Caco-2 (cell line): ENCODE measurements at regions not wholly inside any gene's neighbourhood (a gene's known extent, or its start where the extent isn't known, plus 50 kb on each side); places are given as distances from the start of the nearest gene placed in this dataset.

Source experiments
- BruUV-seq: library from RNA; stranded (reverse); fragments of 400-500 nt; replicated peaks from 2 replicates; lab custom pipeline; 2021; lab: Mats Ljungman, UMichigan
- CTCF ChIA-PET: fragments of 300-600 bp; sonication (Branson Sonifier 250); formaldehyde crosslinking; loops from one replicate; lab custom pipeline; 2022; ENCODE audit warnings: antibody characterized with exemption; lab: Charles Lee
- POLR2A ChIA-PET: fragments of 300-600 bp; sonication (Branson Sonifier 250); formaldehyde crosslinking; loops from one replicate; lab custom pipeline; 2022; ENCODE audit warnings: antibody characterized with exemption; lab: Charles Lee
- DNase-seq, 2 experiments: peaks; one replicate each; pipeline versions ENCODE4 v3.0.0 to v3.0.0-alpha.2; 2020 to 2022
- H3K27me3 ChIP-seq: replicated peaks from 2 replicates; pipeline ENCODE4 v1.6.0; 2011; ENCODE audit warnings: low read length; ENCODE audit not compliant: control insufficient read depth, insufficient read depth
- H3K36me3 ChIP-seq: 2 replicates; pipeline ENCODE4 v1.5.1; 2011; ENCODE audit warnings: low read length; ENCODE audit not compliant: control insufficient read depth, insufficient read depth
- H3K4me1 ChIP-seq: fragments of 250-450 bp; sonication (Bioruptor Pico); 2 replicates; pipeline ENCODE4 v1.5.1; 2020; ENCODE audit warnings: mild to moderate bottlenecking
- H3K4me3 ChIP-seq: 2 replicates; pipeline ENCODE4 v1.5.1; 2011; ENCODE audit warnings: low read depth, mild to moderate bottlenecking, control low read depth, low read length
- H3K9me3 ChIP-seq: fragments of 250-450 bp; sonication (Bioruptor Pico); 2 replicates; pipeline ENCODE4 v1.5.1; 2020; ENCODE audit warnings: mild to moderate bottlenecking, moderate library complexity
- H3K27ac Mint-ChIP-seq: one replicate; pipeline ENCODE4 v1.8.0; 2022; ENCODE audit warnings: mixed read lengths; ENCODE audit not compliant: unreplicated experiment
- H3K27me3 Mint-ChIP-seq: one replicate; pipeline ENCODE4 v1.8.0; 2022; ENCODE audit warnings: mixed read lengths; ENCODE audit not compliant: insufficient read depth, unreplicated experiment
- H3K36me3 Mint-ChIP-seq: one replicate; pipeline ENCODE4 v1.8.0; 2022; ENCODE audit warnings: mild to moderate bottlenecking, mixed read lengths; ENCODE audit not compliant: insufficient read depth, unreplicated experiment
- H3K4me1 Mint-ChIP-seq: one replicate; pipeline ENCODE4 v1.8.0; 2022; ENCODE audit warnings: low read depth, mixed read lengths; ENCODE audit not compliant: unreplicated experiment
- H3K4me3 Mint-ChIP-seq: one replicate; pipeline ENCODE4 v1.8.0; 2022; ENCODE audit warnings: mild to moderate bottlenecking, moderate library complexity, mixed read lengths; ENCODE audit not compliant: unreplicated experiment
- H3K9me3 Mint-ChIP-seq: one replicate; pipeline ENCODE4 v1.8.0; 2022; ENCODE audit warnings: mixed read lengths; ENCODE audit not compliant: unreplicated experiment
- intact Hi-C: fragments of 100-400 bp; cut with micrococcal nuclease; formaldehyde crosslinking; loops from one replicate; pipeline ENCODE4 v1.10.0; 2022; ENCODE audit not compliant: unreplicated experiment
- TF ChIP-seq, protein P1 (sequence below), 2 experiments: fragments of 200-600 bp in 1 of 2; IDR thresholded peaks; 1 replicate in 1 of 2; 2 replicates in 1 of 2; pipeline versions ENCODE4 v1.5.1 to v1.8.0; 2011 to 2022; ENCODE audit warnings: antibody characterized with exemption in 1 of 2, control low read depth in 1 of 2, inconsistent platforms in 1 of 2, low read depth in 1 of 2, low read length in 1 of 2, mild to moderate bottlenecking in 1 of 2, moderate library complexity in 1 of 2; ENCODE audit not compliant: insufficient read depth in 1 of 2, severe bottlenecking in 1 of 2, unreplicated experiment in 1 of 2

DNA sequence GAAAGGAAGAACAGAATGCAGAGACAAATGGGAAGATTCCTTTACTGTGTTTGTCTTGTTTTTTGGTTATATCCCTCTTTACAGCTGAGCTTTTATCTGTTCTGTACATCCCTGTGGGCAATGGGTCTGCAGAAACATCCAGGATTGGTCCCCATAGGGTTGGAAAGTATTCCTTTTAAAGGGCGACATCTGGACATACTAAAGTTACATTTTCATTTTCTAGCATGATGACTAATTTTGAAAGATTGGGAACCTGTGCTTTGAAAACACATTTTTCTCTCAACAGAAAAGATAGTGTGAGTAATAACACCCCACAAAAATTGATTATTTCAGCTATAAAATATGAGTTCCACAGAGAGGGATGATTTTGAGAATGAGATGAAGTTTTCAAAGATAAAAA, 435.8 kb downstream of the GPAM start:
- H3K9me3 Mint-ChIP-seq = no peaks in the 10 kb centered on the region
- Histone ChIP-seq H3K9me3 (no peaks in the 10 kb centered on the region; the same call in 1 of the 2 replicates), H3K4me3 (no peak overlapping the region), H3K4me1 (no peaks in the 10 kb centered on the region), H3K27me3 (no peaks in the 10 kb centered on the region), H3K36me3 (no peaks in the 10 kb centered on the region)
- BruUV-seq = no TSS peak
- ChIA-PET POLR2A (no interaction called here), CTCF (no interaction called here)
- no peak overlapping the region for H3K27ac Mint-ChIP-seq
- H3K4me1 Mint-ChIP-seq = no peaks in the 10 kb centered on the region
- TF ChIP-seq, protein P1, sequence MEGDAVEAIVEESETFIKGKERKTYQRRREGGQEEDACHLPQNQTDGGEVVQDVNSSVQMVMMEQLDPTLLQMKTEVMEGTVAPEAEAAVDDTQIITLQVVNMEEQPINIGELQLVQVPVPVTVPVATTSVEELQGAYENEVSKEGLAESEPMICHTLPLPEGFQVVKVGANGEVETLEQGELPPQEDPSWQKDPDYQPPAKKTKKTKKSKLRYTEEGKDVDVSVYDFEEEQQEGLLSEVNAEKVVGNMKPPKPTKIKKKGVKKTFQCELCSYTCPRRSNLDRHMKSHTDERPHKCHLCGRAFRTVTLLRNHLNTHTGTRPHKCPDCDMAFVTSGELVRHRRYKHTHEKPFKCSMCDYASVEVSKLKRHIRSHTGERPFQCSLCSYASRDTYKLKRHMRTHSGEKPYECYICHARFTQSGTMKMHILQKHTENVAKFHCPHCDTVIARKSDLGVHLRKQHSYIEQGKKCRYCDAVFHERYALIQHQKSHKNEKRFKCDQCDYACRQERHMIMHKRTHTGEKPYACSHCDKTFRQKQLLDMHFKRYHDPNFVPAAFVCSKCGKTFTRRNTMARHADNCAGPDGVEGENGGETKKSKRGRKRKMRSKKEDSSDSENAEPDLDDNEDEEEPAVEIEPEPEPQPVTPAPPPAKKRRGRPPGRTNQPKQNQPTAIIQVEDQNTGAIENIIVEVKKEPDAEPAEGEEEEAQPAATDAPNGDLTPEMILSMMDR (IDR thresholded peaks at IDR 0.05; ENCODE audit: insufficient read depth in 1 of 2, low read depth in 1 of 2, low read length in 1 of 2, severe bottlenecking in 1 of 2, unreplicated experiment in 1 of 2) = no peak
- intact Hi-C loops = no loop called here
- H3K36me3 Mint-ChIP-seq = no peaks in the 10 kb centered on the region
- no peak for DNase-seq
- no peak overlapping the region for H3K4me3 Mint-ChIP-seq
- peaks cover 5% of the 10 kb centered on the region for H3K27me3 Mint-ChIP-seq

GRCh38 chr10:111748184-111748583, 435.4 kb downstream of the GPAM start:
- no peaks in the 10 kb centered on the region for H3K36me3 Mint-ChIP-seq
- BruUV-seq = no TSS peak
- H3K27me3 ChIP-seq = no peaks in the 10 kb centered on the region
- no peak overlapping the region for H3K27ac Mint-ChIP-seq
- H3K4me1 Mint-ChIP-seq = no peaks in the 10 kb centered on the region
- no peak for DNase-seq
- intact Hi-C loops = no loop called here
- no peaks in the 10 kb centered on the region for H3K4me1 ChIP-seq
- H3K4me3 ChIP-seq = no peak overlapping the region
- peaks cover 5% of the 10 kb centered on the region for H3K27me3 Mint-ChIP-seq
- CTCF ChIA-PET = no interaction called here
- no peaks in the 10 kb centered on the region for H3K9me3 Mint-ChIP-seq
- TF ChIP-seq, protein P1 (IDR thresholded peaks at IDR 0.05; ENCODE audit: insufficient read depth in 1 of 2, low read depth in 1 of 2, low read length in 1 of 2, severe bottlenecking in 1 of 2, unreplicated experiment in 1 of 2) = no peak
- H3K36me3 ChIP-seq = no peaks in the 10 kb centered on the region
- H3K9me3 ChIP-seq = no peaks in the 10 kb centered on the region; the same call in 1 of the 2 replicates
- POLR2A ChIA-PET = no interaction called here
- H3K4me3 Mint-ChIP-seq = no peak overlapping the region

- no peaks in the 10 kb centered on the region for H3K4me1 ChIP-seq
- BruUV-seq = no TSS peak
- no peaks in the 10 kb centered on the region; the same call in 1 of the 2 replicates for H3K9me3 ChIP-seq
- H3K27me3 Mint-ChIP-seq = peaks cover 5% of the 10 kb centered on the region
- H3K36me3 ChIP-seq = no peaks in the 10 kb centered on the region
- H3K27ac Mint-ChIP-seq = no peak overlapping the region
- H3K4me1 Mint-ChIP-seq = no peaks in the 10 kb centered on the region
- POLR2A ChIA-PET = no interaction called here
- no peak for DNase-seq
- TF ChIP-seq, protein P1 (IDR thresholded peaks at IDR 0.05; ENCODE audit: insufficient read depth in 1 of 2, low read depth in 1 of 2, low read length in 1 of 2, severe bottlenecking in 1 of 2, unreplicated experiment in 1 of 2) = no peak
- H3K9me3 Mint-ChIP-seq = no peaks in the 10 kb centered on the region
- no peak overlapping the region for H3K4me3 ChIP-seq
- CTCF ChIA-PET = no interaction called here
- H3K36me3 Mint-ChIP-seq = no peaks in the 10 kb centered on the region
- no peak overlapping the region for H3K4me3 Mint-ChIP-seq
- intact Hi-C loops = loop anchor here (10.0 kb wide), 1 partner anchor 684 kb away; no protein-coding TSS in a partner anchor
- H3K27me3 ChIP-seq = no peaks in the 10 kb centered on the region
These were observed 433.3 kb downstream of the GPAM start for GRCh38 chr10:111750165-111750849.
